Keratinocyte (primary cell): ENCODE measurements at regions not wholly inside any gene's neighbourhood (a gene's known extent, or its start where the extent isn't known, plus 50 kb on each side); places are given as distances from the start of the nearest gene placed in this dataset.

Experiments used
- DNase-seq: peaks from one replicate; pipeline ENCODE4 v3.0.0-alpha.2; 2011; ENCODE audit warnings: low read depth, missing footprints, low spot score
- FAIRE-seq: peaks from 2 replicates; lab custom pipeline; 2011; peaks lifted over from hg19 to GRCh38; lab: Jason Lieb, UNC
- H2AFZ ChIP-seq: 2 replicates; pipeline ENCODE4 v1.6.0; 2012; ENCODE audit warnings: low read length, control low read depth, inconsistent platforms; ENCODE audit not compliant: control insufficient read depth
- H3K27ac ChIP-seq: 2 replicates; pipeline ENCODE4 v1.5.1; 2011; ENCODE audit warnings: low read length; ENCODE audit not compliant: control insufficient read depth, insufficient read depth
- H3K27me3 ChIP-seq: 3 replicates; pipeline ENCODE4 v1.6.0; 2011; ENCODE audit warnings: low read length; ENCODE audit not compliant: control insufficient read depth, insufficient read depth; ENCODE audit errors: extremely low read depth
- H3K36me3 ChIP-seq, 2 experiments: 2 replicates in 1 of 2; 3 replicates in 1 of 2; pipeline ENCODE4 v1.5.1; 2011; ENCODE audit warnings: low read length in 2 of 2, mild to moderate bottlenecking in 1 of 2; ENCODE audit not compliant: control insufficient read depth in 2 of 2, insufficient read depth in 2 of 2; ENCODE audit errors: extremely low read depth in 1 of 2
- H3K4me1 ChIP-seq: 3 replicates; pipeline ENCODE4 v1.5.1; 2011; ENCODE audit warnings: low read length; ENCODE audit not compliant: control insufficient read depth, insufficient read depth; ENCODE audit errors: extremely low read depth
- H3K4me2 ChIP-seq: 3 replicates; pipeline ENCODE4 v1.6.0; 2011; ENCODE audit warnings: low read depth, low read length; ENCODE audit not compliant: control insufficient read depth, insufficient read depth; ENCODE audit errors: extremely low read depth
- H3K4me3 ChIP-seq, 3 experiments: fragments of 200-600 bp in 1 of 3; sonication (generic) in 1 of 3; 2 replicates in 2 of 3; 3 replicates in 1 of 3; pipeline ENCODE4 v1.5.1; 2011 to 2016; ENCODE audit warnings: low read length in 3 of 3, mild to moderate bottlenecking in 3 of 3, control low read depth in 2 of 3, inconsistent platforms in 1 of 3, low read depth in 1 of 3, mixed read lengths in 1 of 3, mixed run types in 1 of 3, moderate library complexity in 1 of 3; ENCODE audit not compliant: control insufficient read depth in 2 of 3, insufficient read depth in 2 of 3; ENCODE audit errors: extremely low read depth in 1 of 3
- H3K79me2 ChIP-seq: 2 replicates; pipeline ENCODE4 v1.6.0; 2012; ENCODE audit warnings: low read length; ENCODE audit not compliant: control insufficient read depth, insufficient read depth
- H3K9ac ChIP-seq: 3 replicates; pipeline ENCODE4 v1.6.0; 2011; ENCODE audit warnings: low read length; ENCODE audit not compliant: control insufficient read depth, insufficient read depth; ENCODE audit errors: extremely low read depth
- H3K9me1 ChIP-seq: 3 replicates; pipeline ENCODE4 v1.6.0; 2011; ENCODE audit warnings: low read length; ENCODE audit not compliant: control insufficient read depth, insufficient read depth; ENCODE audit errors: extremely low read depth
- H3K9me3 ChIP-seq: 2 replicates; pipeline ENCODE4 v1.5.1; 2012; ENCODE audit warnings: low read depth, low read length; ENCODE audit not compliant: control insufficient read depth
- H4K20me1 ChIP-seq: 3 replicates; pipeline ENCODE4 v1.6.0; 2011; ENCODE audit warnings: low read length; ENCODE audit not compliant: control insufficient read depth, insufficient read depth; ENCODE audit errors: extremely low read depth
- CTCF ChIP-seq, 3 experiments: IDR thresholded peaks in 1 of 3; conservative IDR thresholded peaks in 1 of 3; optimal IDR thresholded peaks in 1 of 3; 2 replicates in 2 of 3; 3 replicates in 1 of 3; pipeline versions ENCODE3 to v1.5.1; 2011; ENCODE audit warnings: low read length in 3 of 3, mild to moderate bottlenecking in 3 of 3, moderate library complexity in 2 of 3, control low read depth in 1 of 3, inconsistent platforms in 1 of 3; ENCODE audit not compliant: insufficient read depth in 2 of 3; ENCODE audit errors: extremely low read depth in 1 of 3
- EZH2 ChIP-seq: IDR thresholded peaks from one replicate; pipeline ENCODE4 v1.6.1; 2012; ENCODE audit warnings: inconsistent platforms, mild to moderate bottlenecking, low read length, moderate library complexity
- dilution Hi-C: fragments of 300-500 bp; cut with MboI; formaldehyde crosslinking; loops from one replicate; pipeline ENCODE4 v1.7.0; 2020; ENCODE audit warnings: low sequenced_read_pairs; ENCODE audit not compliant: extremely low pct_ligation_motif_present

- no peaks in the 10 kb centered on the region for H3K4me1 ChIP-seq
- no peak overlapping the region for H2AFZ ChIP-seq
- FAIRE-seq (no peak), DNase-seq (no peak)
- H3K9ac ChIP-seq: no peak overlapping the region
- H3K9me3 ChIP-seq: no peaks in the 10 kb centered on the region
- no peak overlapping the region for H3K27ac ChIP-seq
- no peak overlapping the region for H3K4me3 ChIP-seq
- no peaks in the 10 kb centered on the region for H3K27me3 ChIP-seq
- no peaks in the 10 kb centered on the region for H4K20me1 ChIP-seq
- TF ChIP-seq CTCF (optimal IDR thresholded peaks at IDR 0.05 in 1 of 3, IDR thresholded peaks at IDR 0.05 in 1 of 3, conservative IDR thresholded peaks at IDR 0.05 in 1 of 3; ENCODE audit: extremely low read depth in 1 of 3, insufficient read depth in 2 of 3, low read length in 3 of 3) (no peak), EZH2 (no peak)
- H3K4me2 ChIP-seq: no peak overlapping the region
- H3K9me1 ChIP-seq: no peaks in the 10 kb centered on the region
- H3K36me3 ChIP-seq: no peaks in the 10 kb centered on the region
- dilution Hi-C loops: no loop called here
- no peaks in the 10 kb centered on the region for H3K79me2 ChIP-seq
Observed at GRCh38 chr13:103203735-103204330, 137.6 kb upstream of the SLC10A2 start.

DNA sequence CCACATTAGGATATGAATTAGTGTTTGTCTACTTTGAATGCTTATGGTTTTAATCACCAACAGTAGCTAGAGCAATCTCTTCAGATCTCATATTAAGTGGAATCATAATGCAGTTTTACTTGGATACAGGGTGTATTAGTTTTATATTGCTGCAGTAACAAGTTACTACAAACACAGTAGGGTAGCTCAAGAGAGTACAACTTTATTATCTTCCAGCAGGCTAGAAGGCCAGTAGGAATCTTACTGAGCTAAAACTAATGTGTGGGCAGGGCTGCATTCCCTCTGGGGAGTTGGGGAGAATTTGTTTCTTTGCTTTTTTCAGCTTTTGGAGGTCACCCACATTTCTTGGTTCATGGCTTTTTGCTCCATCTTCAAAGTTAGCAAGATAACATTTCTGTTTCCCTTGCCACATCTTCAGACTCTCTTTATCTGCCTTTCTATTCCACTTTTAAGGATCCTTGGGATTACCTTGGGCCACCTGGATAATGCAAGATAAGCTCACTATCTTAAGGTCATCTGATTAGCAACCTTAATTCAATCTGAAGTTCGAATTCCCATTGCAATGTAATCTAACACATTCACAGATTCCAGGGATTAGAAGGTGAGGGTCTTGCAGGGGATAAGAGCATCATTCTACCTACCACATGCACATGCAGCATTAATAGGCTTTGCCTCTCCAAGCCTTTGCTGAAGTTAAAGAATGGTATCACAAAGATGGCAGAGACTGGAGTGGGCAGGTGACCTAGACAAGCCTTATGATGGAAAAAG is 134.1 kb upstream of the SLC10A2 start:
- H3K27ac ChIP-seq: no peak overlapping the region
- FAIRE-seq: no peak
- DNase-seq: no peak
- H3K4me2 ChIP-seq: no peak overlapping the region
- no peaks in the 10 kb centered on the region for H3K4me1 ChIP-seq
- H3K79me2 ChIP-seq: no peaks in the 10 kb centered on the region
- H2AFZ ChIP-seq: no peak overlapping the region
- no peak overlapping the region for H3K4me3 ChIP-seq
- no peaks in the 10 kb centered on the region for H3K27me3 ChIP-seq
- no peak for TF ChIP-seq CTCF (optimal IDR thresholded peaks at IDR 0.05 in 1 of 3, IDR thresholded peaks at IDR 0.05 in 1 of 3, conservative IDR thresholded peaks at IDR 0.05 in 1 of 3; ENCODE audit: extremely low read depth in 1 of 3, insufficient read depth in 2 of 3, low read length in 3 of 3)
- no peak for TF ChIP-seq EZH2
- H3K9ac ChIP-seq: no peak overlapping the region
- no peaks in the 10 kb centered on the region for H3K9me3 ChIP-seq
- H3K36me3 ChIP-seq: no peaks in the 10 kb centered on the region
- H4K20me1 ChIP-seq: no peaks in the 10 kb centered on the region
- no peaks in the 10 kb centered on the region for H3K9me1 ChIP-seq
- dilution Hi-C loops: no loop called here
